GM18873 (cell line): ENCODE measurements at regions not wholly inside any gene's neighbourhood (a gene's known extent, or its start where the extent isn't known, plus 50 kb on each side); places are given as distances from the start of the nearest gene placed in this dataset.

Source experiments
- ATAC-seq: cut with Tn5 transposase; IDR thresholded peaks from one replicate; pipeline ENCODE4 v1.9.1; 2021; ENCODE audit warnings: mild to moderate bottlenecking, moderate library complexity, moderate number of reproducible peaks; ENCODE audit not compliant: unreplicated experiment, low FRiP score

GRCh38 chr11:115741376-115742107 lies 237.3 kb upstream of the CADM1 start:
- no peak for ATAC-seq

- no peak for ATAC-seq
Observed at GRCh38 chr11:115740324-115740723, 236.1 kb upstream of the CADM1 start.

GRCh38 chr11:115739878-115740277 lies 235.7 kb upstream of the CADM1 start:
- ATAC-seq = no peak

GRCh38 chr11:115739146-115739545 lies 234.9 kb upstream of the CADM1 start:
- no peak for ATAC-seq

- ATAC-seq = no peak
Observed at GRCh38 chr11:115737875-115738274, 233.7 kb upstream of the CADM1 start.

- no peak for ATAC-seq
Observed at GRCh38 chr11:115736146-115736545, 231.9 kb upstream of the CADM1 start.

- ATAC-seq = no peak
Observed at GRCh38 chr11:115724666-115725065, 220.5 kb upstream of the CADM1 start.

- no peak for ATAC-seq
Observed at GRCh38 chr11:115722711-115723110, 218.5 kb upstream of the CADM1 start.

- no peak for ATAC-seq
Observed at GRCh38 chr11:115721296-115721995, 217.2 kb upstream of the CADM1 start.

GRCh38 chr11:115720602-115721245 lies 216.5 kb upstream of the CADM1 start:
- no peak for ATAC-seq

GRCh38 chr11:115718945-115719344 lies 214.7 kb upstream of the CADM1 start:
- no peak for ATAC-seq

GRCh38 chr11:115718106-115718505 lies 213.9 kb upstream of the CADM1 start:
- no peak for ATAC-seq

- ATAC-seq = no peak
Observed at GRCh38 chr11:115716601-115717529, 212.7 kb upstream of the CADM1 start.

- ATAC-seq = no peak
Observed at GRCh38 chr11:115716080-115716479, 211.9 kb upstream of the CADM1 start.

GRCh38 chr11:115715251-115715770 lies 211.1 kb upstream of the CADM1 start:
- ATAC-seq = no peak

- ATAC-seq = no peak
Observed at GRCh38 chr11:115712296-115712695, 208.1 kb upstream of the CADM1 start.

GRCh38 chr11:115710980-115711379 lies 206.8 kb upstream of the CADM1 start:
- ATAC-seq = no peak

GRCh38 chr11:115710426-115710825 lies 206.2 kb upstream of the CADM1 start:
- ATAC-seq = no peak

- ATAC-seq = no peak
Observed at GRCh38 chr11:115709297-115709696, 205.1 kb upstream of the CADM1 start.

GRCh38 chr11:115707180-115707905 lies 203.1 kb upstream of the CADM1 start:
- no peak for ATAC-seq
